SK-N-SH (cell line): ENCODE measurements at regions not wholly inside any gene's neighbourhood (a gene's known extent, or its start where the extent isn't known, plus 50 kb on each side); places are given as distances from the start of the nearest gene placed in this dataset.

Source experiments
- CTCF ChIA-PET: fragments of 300-600, 350-600 bp; formaldehyde crosslinking; extraction: SDS; loops from one replicate; lab custom pipeline; 2021; lab: Yijun Ruan, JAX
- POLR2A ChIA-PET: fragments of 350-600 bp; sonication (Branson Sonifier 250); formaldehyde crosslinking; extraction: SDS; loops from one replicate; lab custom pipeline; 2020; ENCODE audit warnings: antibody characterized with exemption, inconsistent platforms; lab: Yijun Ruan, JAX
- DNase-seq: peaks from one replicate; pipeline ENCODE4 v3.0.0; 2012
- H2AFZ ChIP-seq: fragments of 200-600 bp; sonication (generic); 2 replicates; pipeline ENCODE4 v1.8.1; 2016; ENCODE audit warnings: antibody characterized with exemption, mild to moderate bottlenecking, low read depth
- H3F3A ChIP-seq: fragments of 200-600 bp; sonication (generic); replicated peaks from 2 replicates; pipeline ENCODE3; 2016; ENCODE audit warnings: antibody characterized with exemption, mild to moderate bottlenecking; ENCODE audit not compliant: insufficient read depth
- H3K27ac ChIP-seq, 2 experiments: fragments of 200-500 bp in 1 of 2; fragments of 200-600 bp in 1 of 2; sonication (Bioruptor generic) in 1 of 2; sonication (generic), shearing (Covaris generic) in 1 of 2; 2 replicates each; pipeline versions ENCODE4 v1.5.1 to v1.6.1; 2014 to 2016; ENCODE audit warnings: low read depth in 2 of 2, inconsistent platforms in 1 of 2, low read length in 1 of 2, mild to moderate bottlenecking in 1 of 2, mixed read lengths in 1 of 2
- H3K27me3 ChIP-seq: fragments of 200-600 bp; sonication (generic), shearing (Covaris generic); 2 replicates; pipeline ENCODE4 v1.6.1; 2016; ENCODE audit warnings: mixed run types; ENCODE audit not compliant: insufficient read depth
- H3K36me3 ChIP-seq, 2 experiments: fragments of 200-500 bp in 1 of 2; fragments of 200-600 bp in 1 of 2; sonication (Bioruptor generic) in 1 of 2; sonication (generic) in 1 of 2; replicated peaks in 1 of 2; 2 replicates each; pipeline versions ENCODE3 to v1.5.1; 2014 to 2016; ENCODE audit warnings: low read length in 1 of 2, mild to moderate bottlenecking in 1 of 2; ENCODE audit not compliant: insufficient read depth in 2 of 2, control insufficient read depth in 1 of 2
- H3K4me1 ChIP-seq, 2 experiments: fragments of 200-500 bp in 1 of 2; fragments of 200-600 bp in 1 of 2; sonication (Bioruptor generic) in 1 of 2; sonication (generic), shearing (Covaris generic) in 1 of 2; 2 replicates each; pipeline versions ENCODE4 v1.5.1 to v1.6.1; 2014 to 2016; ENCODE audit warnings: low read depth in 1 of 2, low read length in 1 of 2, mixed run types in 1 of 2; ENCODE audit not compliant: insufficient read depth in 2 of 2, control insufficient read depth in 1 of 2
- H3K4me2 ChIP-seq: fragments of 200-600 bp; sonication (generic), shearing (Covaris generic); 2 replicates; pipeline ENCODE4 v1.6.1; 2017; ENCODE audit warnings: mixed run types
- H3K4me3 ChIP-seq, 2 experiments: fragments of 200-500 bp in 1 of 2; fragments of 200-600 bp in 1 of 2; sonication (Bioruptor generic) in 1 of 2; sonication (generic), shearing (Covaris generic) in 1 of 2; 2 replicates each; pipeline versions ENCODE4 v1.5.1 to v1.8.1; 2014 to 2016; ENCODE audit warnings: low read depth in 2 of 2, inconsistent platforms in 1 of 2, low read length in 1 of 2, mild to moderate bottlenecking in 1 of 2, mixed read lengths in 1 of 2, moderate library complexity in 1 of 2
- H3K79me2 ChIP-seq: fragments of 200-600 bp; sonication (generic); 2 replicates; pipeline ENCODE4 v1.8.1; 2017; ENCODE audit warnings: mild to moderate bottlenecking; ENCODE audit not compliant: insufficient read depth
- H3K9ac ChIP-seq: fragments of 200-600 bp; sonication (generic); 2 replicates; pipeline ENCODE4 v1.6.1; 2017; ENCODE audit warnings: mixed run types
- H3K9me2 ChIP-seq: fragments of 200-600 bp; sonication (generic); 2 replicates; pipeline ENCODE4 v1.6.1; 2017; ENCODE audit warnings: mixed run types
- H3K9me3 ChIP-seq: fragments of 200-600 bp; sonication (generic); 2 replicates; pipeline ENCODE4 v1.6.1; 2017; ENCODE audit warnings: mixed run types, mild to moderate bottlenecking, moderate library complexity
- H4K20me1 ChIP-seq: fragments of 200-600 bp; sonication (generic); 2 replicates; pipeline ENCODE4 v1.6.1; 2017; ENCODE audit warnings: mild to moderate bottlenecking, mixed run types; ENCODE audit not compliant: insufficient read depth
- CTCF ChIP-seq: fragments of 200-600 bp; sonication (generic); IDR thresholded peaks from 2 replicates; pipeline ENCODE4 v1.6.1; 2017; ENCODE audit warnings: antibody characterized with exemption, mild to moderate bottlenecking, moderate library complexity
- ELF1 ChIP-seq: IDR thresholded peaks from 2 replicates; pipeline ENCODE4 v1.4.0; 2012
- EZH2phosphoT487 ChIP-seq: fragments of 200-600 bp; sonication (generic); IDR thresholded peaks from 2 replicates; pipeline ENCODE4 v1.6.1; 2017; ENCODE audit warnings: low read depth, mixed run types, mild to moderate bottlenecking, antibody characterized with exemption, moderate library complexity, borderline replicate concordance
- FOXM1 ChIP-seq: IDR thresholded peaks from 2 replicates; pipeline ENCODE4 v1.4.0; 2012; ENCODE audit warnings: low read depth, mild to moderate bottlenecking
- JUND ChIP-seq: IDR thresholded peaks from 2 replicates; pipeline ENCODE4 v1.4.0; 2012
- MEF2A ChIP-seq: IDR thresholded peaks from 2 replicates; pipeline ENCODE4 v1.4.0; 2012; ENCODE audit warnings: low read depth, borderline replicate concordance
- RAD21 ChIP-seq: IDR thresholded peaks from 2 replicates; pipeline ENCODE4 v1.6.1; 2012; ENCODE audit warnings: mild to moderate bottlenecking, low read length
- REST ChIP-seq: IDR thresholded peaks from 2 replicates; pipeline ENCODE4 v1.6.1; 2012; ENCODE audit warnings: mild to moderate bottlenecking, low read depth, low read length, moderate library complexity
- RFX5 ChIP-seq: IDR thresholded peaks from 2 replicates; pipeline ENCODE4 v1.6.1; 2012; ENCODE audit warnings: mild to moderate bottlenecking, improper control_type of control experiment, low read length
- USF2 ChIP-seq: fragments of 150-350 bp; IDR thresholded peaks from 2 replicates; pipeline ENCODE4 v1.6.1; 2017; ENCODE audit warnings: antibody characterized with exemption, low read length, low read depth, borderline replicate concordance
- WGBS: methylation state at CpG from one replicate; pipeline ENCODE4 v1.1.6; 2017; ENCODE audit warnings: low lambda C conversion rate; 5-methylcytosine and 5-hydroxymethylcytosine counted together

- CTCF ChIA-PET = no interaction called here
- POLR2A ChIA-PET = no interaction called here
These were observed 89.1 kb downstream of the NMUR2 start for GRCh38 chr5:152315942-152316341.

More at GRCh38 chr5:152315942-152316341, 89.1 kb downstream of the NMUR2 start:
- Histone ChIP-seq H3K9me2 (no peaks in the 10 kb centered on the region), H3K4me1 (no peaks in the 10 kb centered on the region), H2AFZ (no peak overlapping the region), H3K9ac (no peak overlapping the region), H3K4me3 (no peak overlapping the region), H3K36me3 (no peaks in the 10 kb centered on the region), H3K27me3 (no peaks in the 10 kb centered on the region), H3K79me2 (no peaks in the 10 kb centered on the region)
- no peak for DNase-seq
- TF ChIP-seq RFX5 (no peak), REST (no peak), MEF2A (no peak), EZH2phosphoT487 (no peak), FOXM1 (no peak), ELF1 (no peak), RAD21 (no peak), CTCF (no peak), JUND (no peak), USF2 (no peak)
- TF ChIP-seq, all 33 proteins: peak for 0
- H4K20me1 ChIP-seq = no peaks in the 10 kb centered on the region
- WGBS = 5% methylated on average over 4 of the region's 4 CpGs
- H3K27ac ChIP-seq = no peak overlapping the region
- H3K9me3 ChIP-seq = no peaks in the 10 kb centered on the region
- no peak overlapping the region for H3K4me2 ChIP-seq
- H3F3A ChIP-seq = no peaks in the 10 kb centered on the region
